HEK293T (cell line): ENCODE measurements at regions not wholly inside any gene's neighbourhood (a gene's known extent, or its start where the extent isn't known, plus 50 kb on each side); places are given as distances from the start of the nearest gene placed in this dataset.

Experiments used
- ARNT ChIP-seq: fragments of 450-650 bp; IDR thresholded peaks from 2 replicates; pipeline ENCODE4 v1.6.1; 2017; ENCODE audit warnings: mild to moderate bottlenecking
- BHLHE40 ChIP-seq: fragments of 450-650 bp; IDR thresholded peaks from 2 replicates; pipeline ENCODE4 v1.6.1; 2016; ENCODE audit warnings: mild to moderate bottlenecking, moderate library complexity, borderline replicate concordance
- CTBP1 ChIP-seq: fragments of 450-650 bp; IDR thresholded peaks from 2 replicates; pipeline ENCODE4 v1.6.1; 2016; ENCODE audit warnings: borderline replicate concordance
- ELF4 ChIP-seq: fragments of 450-650 bp; IDR thresholded peaks from 2 replicates; pipeline ENCODE4 v1.6.1; 2017; ENCODE audit warnings: antibody characterized with exemption
- FOXA1 ChIP-seq: fragments of 450-650 bp; IDR thresholded peaks from 2 replicates; pipeline ENCODE4 v1.6.1; 2016; ENCODE audit warnings: mild to moderate bottlenecking
- FOXK2 ChIP-seq: fragments of 450-650 bp; IDR thresholded peaks from 2 replicates; pipeline ENCODE4 v1.6.1; 2016; ENCODE audit warnings: mild to moderate bottlenecking
- L3MBTL2 ChIP-seq: fragments of 450-650 bp; conservative IDR thresholded peaks from 2 replicates; pipeline ENCODE4 v1.6.1; 2016; ENCODE audit warnings: mild to moderate bottlenecking
- SUZ12 ChIP-seq: fragments of 450-650 bp; IDR thresholded peaks from 2 replicates; pipeline ENCODE4 v1.6.1; 2016; ENCODE audit warnings: mild to moderate bottlenecking
- ZNF384 ChIP-seq: fragments of 450-650 bp; IDR thresholded peaks from 2 replicates; pipeline ENCODE4 v1.6.1; 2016
- TF ChIP-seq, protein P1 (sequence below): fragments of 450-650 bp; IDR thresholded peaks from 2 replicates; pipeline ENCODE4 v1.6.1; 2016

DNA sequence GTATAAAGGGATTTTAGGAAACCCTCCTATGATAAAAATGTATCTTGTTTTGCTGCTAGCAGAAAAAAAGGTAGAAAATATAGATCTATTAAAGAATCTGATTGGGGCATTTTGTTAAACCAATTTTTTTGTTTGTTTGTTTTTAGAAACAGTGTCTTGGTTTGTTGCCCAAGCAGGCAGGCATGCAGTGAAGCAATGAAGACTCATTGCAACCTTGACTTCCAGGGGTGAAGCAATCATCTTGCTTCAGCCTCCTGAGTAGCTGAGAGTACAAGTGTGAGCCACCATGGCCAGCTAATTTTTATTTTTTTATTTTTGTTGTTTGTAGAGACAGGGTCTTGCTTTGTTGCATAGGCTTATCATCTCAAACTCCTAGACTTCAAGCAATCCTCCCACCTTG, 755.8 kb upstream of the EDIL3 start:
- TF ChIP-seq L3MBTL2 (no peak), ELF4 (no peak), ARNT (no peak), FOXA1 (no peak), CTBP1 (no peak), ZNF384 (no peak), BHLHE40 (no peak), SUZ12 (no peak), FOXK2 (no peak)
- TF ChIP-seq, protein P1, sequence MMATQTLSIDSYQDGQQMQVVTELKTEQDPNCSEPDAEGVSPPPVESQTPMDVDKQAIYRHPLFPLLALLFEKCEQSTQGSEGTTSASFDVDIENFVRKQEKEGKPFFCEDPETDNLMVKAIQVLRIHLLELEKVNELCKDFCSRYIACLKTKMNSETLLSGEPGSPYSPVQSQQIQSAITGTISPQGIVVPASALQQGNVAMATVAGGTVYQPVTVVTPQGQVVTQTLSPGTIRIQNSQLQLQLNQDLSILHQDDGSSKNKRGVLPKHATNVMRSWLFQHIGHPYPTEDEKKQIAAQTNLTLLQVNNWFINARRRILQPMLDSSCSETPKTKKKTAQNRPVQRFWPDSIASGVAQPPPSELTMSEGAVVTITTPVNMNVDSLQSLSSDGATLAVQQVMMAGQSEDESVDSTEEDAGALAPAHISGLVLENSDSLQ: no peak
